ENCODE measurements at regions not wholly inside any gene's neighbourhood (a gene's known extent, or its start where the extent isn't known, plus 50 kb on each side); places are given as distances from the start of the nearest gene placed in this dataset.

- no peak for TF ChIP-seq EP300 (IDR thresholded peaks at IDR 0.05)
- no peak for TF ChIP-seq CTCF (IDR thresholded peaks at IDR 0.05)
- no peak for TF ChIP-seq POLR2A (IDR thresholded peaks at IDR 0.05)
Measured at GRCh38 chr3:80890571-80890970, 870.9 kb downstream of the GBE1 start.

Measured in suprapubic skin (tissue), 3 donors.